Activated CD4-positive, alpha-beta T cell treated with anti-CD3 and anti-CD28 coated beads, Interleukin-2, Interleukin-4, amounts not matched to agents 100 ng/mL and 50 ng/mL, durations not matched to agents 16 hours and 8 hours (primary cell): ENCODE measurements at regions not wholly inside any gene's neighbourhood (a gene's known extent, or its start where the extent isn't known, plus 50 kb on each side); places are given as distances from the start of the nearest gene placed in this dataset.
"Not testable (repeated sequence)": the region's sequence is repeated elsewhere in the genome, so short reads cannot be mapped to it uniquely, and the experiment has no call there.

ENCODE experiments used
- DNase-seq: peaks from one replicate; pipeline ENCODE4 v3.0.0-alpha.2; 2020; ENCODE audit warnings: low spot score

DNA sequence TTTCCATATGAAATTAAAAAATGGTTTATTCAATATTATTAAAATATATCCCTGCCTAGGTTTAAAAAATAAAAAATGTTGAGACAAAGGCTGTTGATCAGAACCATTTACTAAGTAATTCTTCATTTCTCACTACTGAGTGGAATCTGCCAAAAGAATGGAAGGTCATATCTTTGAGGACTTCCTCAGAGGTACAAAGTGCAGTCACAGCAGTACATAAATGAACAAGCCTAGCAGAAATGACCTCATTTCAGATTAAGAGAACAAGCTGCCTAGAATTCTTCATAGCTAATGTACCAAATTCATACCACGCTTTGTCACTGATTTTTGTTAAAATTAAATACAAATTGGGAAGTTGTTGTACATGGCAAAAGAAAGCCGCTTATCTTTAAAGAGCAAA, 318.9 kb upstream of the TFPI start:
- no peak for DNase-seq

DNA sequence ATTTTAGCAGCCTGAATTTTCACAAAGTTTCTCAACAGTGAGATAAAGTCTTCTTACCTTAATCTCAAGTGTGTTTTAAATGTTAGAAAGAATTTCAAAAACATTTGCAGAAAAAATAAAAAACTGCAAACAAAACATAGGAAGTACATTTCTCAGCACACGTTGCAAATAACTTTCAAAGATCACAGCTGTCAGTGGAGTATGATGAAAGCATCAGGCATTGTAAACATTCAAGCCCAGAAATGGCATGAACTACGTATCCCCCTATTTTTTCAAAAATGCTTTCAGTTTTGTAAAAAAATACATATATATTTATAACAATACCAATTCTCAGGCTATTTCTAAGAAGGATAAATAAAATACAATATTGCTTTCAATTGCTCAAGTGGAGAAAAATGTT, 320.6 kb upstream of the TFPI start:
- DNase-seq: no peak

DNA sequence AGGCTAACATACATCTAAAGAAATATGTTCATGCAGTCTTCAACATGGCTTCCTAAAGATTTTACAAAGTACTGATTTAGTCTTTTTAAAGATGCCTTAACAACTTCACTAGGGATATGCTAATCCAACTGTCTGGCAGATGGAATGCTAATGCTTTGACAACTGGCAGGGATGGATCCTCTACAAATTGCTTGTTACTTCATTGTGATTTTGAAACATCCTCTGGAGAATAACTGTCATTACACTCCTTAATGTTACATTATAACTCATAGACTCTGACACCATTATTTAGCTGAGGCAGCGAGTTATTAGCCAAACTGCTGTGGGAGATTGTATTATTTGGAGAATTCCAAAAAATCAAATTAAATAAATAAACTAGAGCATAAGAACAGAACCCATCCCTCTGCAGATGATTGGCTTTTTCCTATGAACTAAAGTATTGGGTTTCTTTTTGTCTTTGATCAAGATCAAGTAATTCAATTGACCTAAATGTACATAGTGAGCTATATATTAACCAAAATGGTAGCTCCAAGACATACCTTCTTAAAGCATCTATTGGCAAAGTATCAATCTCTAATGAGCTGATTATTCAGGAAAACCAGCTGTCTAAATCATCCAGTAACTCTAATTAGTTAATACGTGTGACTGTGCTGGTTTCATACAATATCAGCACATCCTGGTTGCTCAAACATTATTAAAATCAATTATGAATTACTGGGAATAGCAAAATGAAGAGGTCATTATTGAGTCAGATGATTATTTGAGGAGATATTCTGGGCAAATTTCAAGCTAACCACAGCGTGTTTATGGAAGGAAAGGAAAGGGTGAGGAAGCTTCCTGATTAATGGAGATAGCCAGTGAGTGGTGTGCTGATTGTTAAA, 321.3 kb upstream of the TFPI start:
- DNase-seq: no peak

DNA sequence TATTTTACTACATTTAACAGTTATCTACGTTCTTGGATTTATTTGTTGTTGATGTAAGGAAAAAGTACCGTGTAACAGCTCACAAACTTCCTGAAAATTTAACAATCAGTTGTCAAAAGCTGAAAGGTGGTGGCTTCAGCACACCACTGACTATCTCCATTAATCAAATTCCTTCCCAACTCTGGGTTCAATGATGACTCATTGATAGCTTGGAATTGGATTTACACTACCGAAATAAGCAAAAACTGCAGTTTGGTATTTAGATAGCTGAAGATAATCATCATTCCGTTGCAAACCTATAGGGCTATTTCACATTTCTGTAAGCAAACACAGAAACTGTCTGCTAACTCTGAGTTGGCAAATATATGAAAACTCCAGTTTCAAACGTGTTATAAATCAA, 322.3 kb upstream of the TFPI start:
- DNase-seq: no peak

DNA sequence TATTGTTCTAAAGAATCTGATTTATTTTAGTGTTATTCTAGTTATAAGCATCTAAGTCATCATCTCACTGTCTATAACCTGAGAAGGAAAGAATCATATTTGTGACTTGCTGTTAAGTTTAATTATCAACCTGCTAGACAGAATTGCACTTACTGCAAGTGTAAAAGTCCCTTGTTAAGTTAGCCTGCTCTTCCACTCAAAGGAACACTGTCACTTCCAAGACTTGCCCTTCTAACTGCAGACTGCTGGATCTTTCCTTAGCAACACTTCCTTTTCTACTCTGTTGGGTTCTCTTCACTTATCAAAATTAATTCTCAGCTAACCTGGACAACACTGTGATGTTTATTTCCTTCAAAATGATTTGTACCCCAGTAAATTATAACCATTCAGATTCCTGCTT, 323.2 kb upstream of the TFPI start:
- no peak for DNase-seq

DNA sequence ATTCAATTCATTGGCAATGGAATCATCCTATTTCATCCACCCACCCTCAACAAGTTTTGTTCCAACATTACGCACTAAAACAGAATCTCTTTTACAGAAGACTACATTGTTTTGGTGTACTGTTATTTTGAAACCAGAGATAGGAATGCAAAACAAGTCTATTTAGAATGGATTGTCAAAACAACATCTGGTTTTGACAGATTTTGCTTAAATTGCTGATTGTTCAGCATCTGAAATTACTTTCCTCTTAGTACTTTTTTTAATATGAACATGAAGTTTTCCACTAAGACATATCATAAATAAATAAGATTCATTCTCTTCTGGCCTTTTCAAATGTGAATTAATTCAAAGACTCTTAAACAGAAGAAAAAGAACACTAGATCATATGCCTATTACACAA, 323.9 kb upstream of the TFPI start:
- no peak for DNase-seq

DNA sequence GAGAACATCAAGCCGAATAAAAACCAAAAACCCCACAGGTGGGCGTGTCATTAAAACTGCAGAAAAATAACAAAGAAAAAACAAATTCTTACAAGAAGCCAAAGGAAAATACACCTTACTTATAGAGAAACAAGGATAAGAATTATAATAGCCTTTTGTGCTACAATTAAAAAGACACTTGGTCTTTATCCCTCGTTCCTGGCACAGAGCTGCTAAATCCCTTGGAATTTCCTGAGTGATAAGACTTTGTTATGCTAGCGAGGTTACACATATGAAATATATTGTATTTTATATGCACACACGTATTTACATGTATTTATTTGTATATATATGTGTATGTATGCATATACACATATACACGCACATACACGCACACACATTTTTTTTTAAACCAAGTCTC, 325.3 kb upstream of the TFPI start:
- no peak for DNase-seq

DNA sequence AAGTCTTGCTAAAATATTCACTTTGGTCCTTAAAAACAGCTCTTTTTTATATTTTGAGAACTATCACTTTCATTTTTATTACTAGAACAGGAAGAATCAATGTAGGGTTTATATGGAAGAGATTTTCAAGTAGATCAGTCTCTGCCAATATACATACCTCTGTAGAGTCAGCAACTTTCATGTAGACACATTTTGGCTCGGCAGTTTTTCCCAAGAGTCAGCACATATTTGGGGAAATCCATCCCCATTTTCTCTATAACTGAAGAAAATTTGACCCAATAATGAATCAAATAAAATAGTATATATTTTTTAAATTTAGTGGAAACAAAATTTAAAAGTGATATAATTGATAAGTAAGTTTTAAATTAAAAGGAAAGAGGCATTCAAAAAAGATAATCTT, 329.8 kb upstream of the TFPI start:
- no peak for DNase-seq

DNA sequence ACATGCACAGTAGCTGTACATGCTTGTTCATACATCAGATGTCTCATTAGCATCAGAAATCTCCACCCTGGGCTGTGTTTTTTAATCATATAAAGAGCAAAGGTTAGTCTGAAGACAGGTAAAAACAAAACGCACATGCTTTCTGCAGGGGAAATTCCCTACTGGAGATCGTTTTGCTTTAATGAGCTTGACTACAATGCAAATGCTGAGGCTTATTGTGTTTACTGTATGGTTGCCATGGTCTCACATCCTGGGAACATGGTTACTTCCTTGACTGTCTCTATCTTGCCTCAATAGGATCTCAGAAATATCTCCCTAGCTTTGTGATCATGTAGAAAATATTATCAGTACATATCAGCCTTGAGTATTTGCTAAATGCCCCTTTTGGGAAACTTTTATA, 336.5 kb upstream of the TFPI start:
- DNase-seq: no peak

DNA sequence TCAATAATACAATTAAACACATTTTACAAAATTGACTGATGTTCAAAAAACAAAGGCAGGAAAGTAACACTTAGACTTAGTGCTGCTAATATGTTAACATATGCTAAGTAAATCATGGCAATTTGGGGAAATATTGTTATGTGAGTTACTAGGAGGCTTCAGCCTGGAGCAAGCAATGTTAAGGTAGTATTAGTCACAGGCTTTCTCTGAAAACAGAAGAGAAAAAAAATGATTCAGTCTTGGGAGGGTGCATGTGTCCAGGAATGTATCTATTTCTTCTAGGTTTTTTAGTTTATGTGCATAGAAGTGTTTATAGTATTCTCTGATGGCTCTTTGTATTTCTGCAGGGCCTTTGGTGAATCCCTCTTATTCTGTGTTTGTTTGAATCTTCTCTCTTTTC, 345.8 kb upstream of the TFPI start:
- no peak for DNase-seq

DNA sequence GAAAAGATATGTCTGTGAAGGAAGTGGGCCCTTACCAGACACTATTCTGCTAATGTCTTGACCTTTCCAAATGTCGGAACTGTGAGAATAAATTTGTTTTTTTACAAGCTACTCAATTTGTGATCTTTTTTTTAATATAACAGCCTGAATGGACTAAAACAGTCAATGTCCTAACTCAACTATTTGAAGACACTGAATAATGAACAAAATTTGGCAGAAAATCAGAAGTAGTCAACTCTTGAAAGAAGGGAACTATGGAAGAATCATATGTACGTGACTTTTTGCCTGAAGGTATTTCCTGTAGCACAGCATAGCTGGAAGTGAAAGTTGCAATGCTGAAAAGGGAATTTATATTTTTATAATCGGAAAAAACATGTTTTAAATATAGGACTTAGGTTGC, 351.8 kb upstream of the TFPI start:
- DNase-seq: no peak

DNA sequence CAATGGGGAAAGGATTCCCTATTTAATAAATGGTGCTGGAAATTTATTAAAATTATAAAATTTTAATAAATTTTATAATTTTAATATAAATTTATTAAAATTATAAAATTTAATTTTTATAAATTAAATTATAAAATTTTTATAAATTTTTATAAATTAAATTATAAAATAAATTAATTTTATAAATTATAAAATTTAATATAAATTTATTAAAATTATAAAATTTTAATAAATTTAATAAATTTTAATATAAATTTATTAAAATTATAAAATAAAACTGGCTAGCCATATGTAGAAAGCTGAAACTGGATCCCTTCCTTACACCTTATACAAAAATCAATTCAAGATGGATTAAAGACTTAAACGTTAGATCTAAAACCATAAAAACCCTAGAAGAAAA, 356.7 kb upstream of the TFPI start:
- not testable (repeated sequence) for DNase-seq

DNA sequence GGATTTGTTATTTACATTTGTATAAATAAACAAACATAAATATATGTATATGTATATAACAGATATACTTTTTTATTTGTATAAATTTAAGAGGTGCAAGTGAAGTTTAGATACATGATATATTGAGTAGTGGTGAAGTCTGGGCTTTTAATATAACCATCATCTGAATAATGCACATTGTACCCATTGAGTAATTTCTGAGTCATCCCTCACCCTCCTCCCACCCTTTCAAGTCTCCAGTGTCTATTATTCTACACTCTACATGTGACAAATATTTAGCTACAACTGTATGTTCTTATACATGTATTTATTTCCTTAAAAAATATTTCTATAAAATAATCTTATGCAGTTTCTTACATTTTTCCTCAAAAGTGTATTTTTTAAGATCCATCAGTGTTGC, 358.7 kb upstream of the TFPI start:
- no peak for DNase-seq

DNA sequence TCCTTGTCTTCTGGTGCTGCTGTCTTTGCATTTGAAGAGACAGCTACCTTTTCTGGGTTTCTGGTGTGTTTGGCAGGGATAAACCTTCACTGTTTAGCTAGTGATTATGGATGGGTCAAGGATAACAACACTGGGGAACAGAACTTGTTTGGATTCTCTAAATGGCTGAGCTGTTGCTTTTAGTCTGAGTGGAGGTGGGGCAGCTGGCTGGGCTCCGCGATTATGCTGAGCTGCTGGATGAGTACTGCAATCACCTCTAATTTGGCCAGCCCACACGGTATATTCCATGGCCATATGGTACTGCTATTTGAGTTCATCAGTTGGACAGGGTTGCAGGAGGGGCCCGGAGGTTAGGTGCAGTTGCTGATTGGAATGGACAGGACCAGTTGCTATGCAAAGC, 361.6 kb upstream of the TFPI start:
- no peak for DNase-seq

DNA sequence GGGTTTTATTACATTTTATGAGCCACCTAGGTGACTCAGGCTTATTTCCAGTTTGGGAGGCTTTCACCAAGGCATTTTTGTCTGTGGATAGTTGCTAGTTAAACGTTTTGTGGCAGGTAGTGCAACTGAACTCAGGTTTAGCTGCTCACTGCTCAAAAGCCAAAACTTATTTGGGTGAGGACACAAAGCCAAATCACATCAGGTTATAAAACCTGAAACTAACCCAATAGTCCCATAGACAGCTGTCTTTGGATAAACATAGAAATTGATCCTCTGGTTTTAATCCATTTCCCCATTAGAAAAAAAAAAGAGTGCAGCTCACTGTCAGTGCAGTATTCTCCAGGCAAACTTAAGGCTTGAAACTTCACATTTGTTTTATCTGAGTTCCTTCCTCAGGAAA, 362.6 kb upstream of the TFPI start:
- DNase-seq: no peak

DNA sequence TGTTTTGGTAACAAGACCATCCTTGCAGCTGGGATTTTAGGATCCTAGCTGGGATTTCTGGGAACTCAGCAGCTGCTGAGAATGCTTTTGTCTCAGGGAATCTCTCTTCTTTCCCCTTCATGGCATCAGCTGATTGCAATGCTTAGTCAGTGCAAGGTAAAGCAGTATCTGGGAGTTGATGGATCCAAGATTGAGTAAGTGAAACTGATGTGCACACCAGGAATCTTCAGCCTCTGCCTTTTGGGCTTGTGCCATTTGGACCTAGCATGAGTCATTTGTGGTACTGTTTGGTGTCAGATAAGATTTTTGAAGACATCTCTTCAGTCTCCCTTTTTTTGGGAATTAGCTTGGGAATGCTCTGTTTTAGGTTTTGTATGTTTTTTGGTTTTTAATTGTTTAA, 363.3 kb upstream of the TFPI start:
- DNase-seq: no peak

DNA sequence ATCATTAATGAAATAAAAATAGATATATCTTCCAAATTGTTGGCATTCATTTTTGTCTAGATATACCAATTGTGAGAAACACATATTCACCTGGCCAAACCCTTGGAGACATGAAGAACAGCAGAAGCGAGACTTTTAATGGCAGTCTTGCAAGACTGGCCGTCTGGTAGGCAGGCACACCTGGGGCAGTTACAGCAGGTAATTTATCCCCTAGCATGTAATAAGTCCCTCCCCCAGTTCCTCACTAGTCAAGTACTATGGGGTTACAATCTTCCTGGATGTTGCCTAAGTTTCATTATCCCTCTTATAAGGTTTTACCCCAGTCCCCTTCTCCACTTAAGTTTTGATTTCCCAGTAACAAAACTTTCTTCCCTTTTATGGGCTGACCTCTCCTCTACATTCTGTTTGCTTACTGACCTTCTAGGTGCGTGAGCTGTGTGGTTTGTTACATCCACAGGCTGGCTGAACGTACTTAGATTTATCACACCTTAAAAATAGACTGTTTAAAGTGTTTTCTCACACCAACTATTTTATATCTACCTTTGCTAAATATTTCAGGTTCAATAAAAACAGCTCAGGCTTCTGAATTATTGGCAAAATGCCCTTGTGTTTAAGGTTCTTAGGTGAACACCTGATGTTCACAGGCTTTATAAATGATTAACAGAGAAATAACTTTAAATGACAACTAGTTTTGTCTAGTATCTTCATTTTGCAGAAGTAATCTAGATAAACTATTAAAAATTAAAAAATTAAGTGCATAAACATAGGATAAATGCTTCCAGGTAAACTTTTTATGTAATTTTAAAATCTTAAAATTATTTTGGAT, 365.0 kb upstream of the TFPI start:
- no peak for DNase-seq

DNA sequence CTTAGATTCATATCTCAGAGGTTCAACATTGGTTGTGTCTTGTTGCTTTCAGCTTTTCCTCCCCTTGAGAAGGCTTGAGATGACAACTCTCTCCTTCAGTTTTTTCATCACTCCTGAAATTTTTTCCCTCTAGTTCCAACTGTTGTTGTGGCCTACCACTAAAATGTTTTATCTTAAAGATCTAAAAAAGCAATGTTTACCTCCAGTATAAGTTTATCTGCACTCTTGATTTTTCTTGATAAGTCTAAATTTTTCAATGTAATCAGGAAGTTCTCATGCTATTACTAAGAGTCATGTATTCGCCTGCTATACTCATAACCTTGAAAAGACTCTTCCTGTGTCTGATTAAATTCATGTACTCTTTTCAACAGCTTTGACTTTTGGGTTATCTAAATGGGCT, 366.3 kb upstream of the TFPI start:
- no peak for DNase-seq

DNA sequence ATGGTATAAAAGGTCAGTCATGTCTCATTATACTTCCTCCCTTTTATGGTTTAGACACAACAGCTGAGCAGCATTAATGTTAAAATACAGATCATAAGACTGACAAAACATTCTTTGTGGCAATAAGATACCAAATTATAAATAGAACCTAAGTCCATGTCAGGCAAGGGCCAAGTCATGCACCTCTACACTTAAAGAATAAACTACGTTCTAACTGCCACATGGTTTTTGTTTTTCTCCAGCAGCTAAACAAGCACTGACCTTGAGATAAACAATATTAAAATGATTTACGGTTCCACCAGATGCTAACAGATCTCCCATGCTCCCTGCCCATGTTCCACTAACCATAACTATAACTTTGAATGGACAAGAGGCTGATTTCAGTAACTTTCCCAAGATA, 368.6 kb upstream of the TFPI start:
- no peak for DNase-seq

DNA sequence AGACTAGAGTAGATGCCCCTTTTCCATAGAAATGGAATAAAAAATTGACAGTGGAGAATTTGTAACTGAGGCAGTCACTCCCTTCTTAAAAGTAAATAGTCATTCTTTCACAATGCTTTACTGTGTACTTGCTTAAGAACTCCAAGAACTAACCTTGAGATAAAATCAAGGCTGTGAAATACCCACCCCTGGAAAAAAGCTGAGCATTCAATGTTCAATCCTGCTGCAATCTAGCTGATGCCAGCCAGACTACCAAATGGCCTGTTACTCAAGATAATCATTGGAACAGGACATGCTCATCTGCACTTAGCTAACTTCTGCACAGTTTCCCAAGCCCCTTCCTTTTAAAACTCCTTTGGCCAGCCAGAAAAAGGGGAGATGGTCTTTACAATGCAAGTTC, 367.4 kb upstream of the GULP1 start:
- DNase-seq: no peak

DNA sequence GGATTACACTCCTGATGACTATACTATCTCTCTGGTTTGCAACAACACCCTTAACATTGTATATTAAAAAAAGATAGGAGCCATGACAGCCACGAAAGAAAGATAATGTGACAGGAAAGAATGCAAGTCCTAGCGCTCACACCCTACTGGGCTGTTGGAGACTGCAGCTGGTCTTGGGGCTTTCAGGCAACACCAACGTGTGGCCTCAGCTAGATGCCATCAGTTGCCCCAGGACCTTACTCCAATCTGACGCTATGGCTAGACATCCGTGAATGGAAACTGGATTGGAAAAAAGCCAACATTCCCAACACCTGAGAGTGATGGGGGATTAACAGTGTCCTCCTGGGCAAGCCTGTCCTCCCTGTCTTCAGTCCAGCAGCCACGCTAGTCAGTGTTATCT, 357.4 kb upstream of the GULP1 start:
- DNase-seq: no peak

DNA sequence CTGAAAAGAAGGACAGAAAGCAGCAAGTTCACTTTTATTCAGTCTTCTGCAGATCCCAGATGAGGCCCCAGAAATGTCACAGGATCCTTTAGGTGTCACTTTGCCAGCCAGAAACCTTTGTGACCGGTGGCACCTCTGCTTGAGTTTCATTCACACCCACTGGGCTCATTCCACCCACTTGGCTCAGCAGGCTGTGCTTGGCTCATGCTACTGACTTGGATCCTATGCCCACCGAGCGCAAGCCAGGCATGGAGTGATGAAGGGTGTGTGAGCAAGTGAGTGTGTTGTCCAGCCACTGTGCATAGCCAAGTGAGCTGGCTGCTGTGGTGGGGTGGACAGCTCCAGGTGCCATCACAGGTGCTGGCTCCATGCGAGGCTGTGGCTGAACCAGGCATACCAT, 357.0 kb upstream of the GULP1 start:
- DNase-seq: no peak

DNA sequence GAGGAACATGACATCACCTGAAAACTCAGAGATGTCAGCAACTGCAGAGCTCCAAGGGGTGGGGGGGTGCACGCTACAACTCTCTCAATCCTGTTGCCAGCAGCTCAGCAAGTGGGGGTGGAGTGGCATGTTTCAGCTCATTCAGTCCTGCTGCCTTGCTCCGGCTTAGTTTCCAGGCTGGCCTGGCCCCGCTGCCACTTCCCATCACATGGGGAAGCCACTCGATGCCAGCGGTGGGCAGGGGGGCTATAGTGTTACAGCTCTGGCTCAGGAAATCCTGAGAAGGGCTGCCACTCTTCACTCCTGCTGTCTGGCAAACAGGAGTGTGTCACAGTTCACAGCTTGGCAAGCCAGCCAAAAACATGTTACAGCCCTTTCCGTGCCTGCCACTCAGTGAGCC, 356.5 kb upstream of the GULP1 start:
- no peak for DNase-seq

DNA sequence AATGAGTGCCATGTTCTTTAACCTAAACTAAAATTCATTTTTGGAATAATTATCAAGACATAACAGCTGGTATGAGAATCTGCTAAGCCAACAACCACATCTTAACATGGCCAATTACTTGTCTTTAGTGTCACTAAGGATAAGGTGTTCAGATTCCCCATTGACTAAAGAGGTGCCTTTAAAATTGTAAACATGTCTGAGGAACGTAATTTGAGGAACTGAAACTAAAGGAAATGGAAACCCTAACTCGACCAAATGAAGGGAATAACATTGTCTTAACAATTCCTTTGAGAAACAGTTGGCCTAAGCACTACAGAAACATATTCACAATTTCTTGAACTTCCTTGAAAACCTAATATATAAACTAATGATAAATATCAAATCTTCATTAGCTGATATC, 355.4 kb upstream of the GULP1 start:
- no peak for DNase-seq
